Esophagus muscularis mucosa (tissue), 4 donors: ENCODE measurements at regions not wholly inside any gene's neighbourhood (a gene's known extent, or its start where the extent isn't known, plus 50 kb on each side); places are given as distances from the start of the nearest gene placed in this dataset.

ENCODE experiments used
- DNase-seq: peaks from one replicate; pipeline ENCODE4 v3.0.0-alpha.2; 2017; ENCODE audit errors: extremely low spot score
- H3K27ac ChIP-seq, 4 donors: fragments of 200-600 bp; sonication (generic); replicated peaks in 1 of 4; 1 replicate in 3 of 4; 2 replicates in 1 of 4; pipeline ENCODE4 v1.5.1; 2016 to 2019; ENCODE audit warnings: mild to moderate bottlenecking in 1 of 4
- H3K27me3 ChIP-seq, 4 donors: fragments of 200-600 bp; sonication (generic); one replicate each; pipeline versions ENCODE4 v1.5.1 to v1.6.0; 2016 to 2019
- H3K36me3 ChIP-seq, 4 donors: fragments of 200-600 bp; sonication (generic); one replicate each; pipeline ENCODE4 v1.5.1; 2016 to 2019
- H3K4me1 ChIP-seq, 4 donors: fragments of 200-600 bp; sonication (generic); one replicate each; pipeline ENCODE4 v1.5.1; 2016 to 2019
- H3K4me3 ChIP-seq, 4 donors: fragments of 200-600 bp; sonication (generic); 1 replicate in 2 of 4; 2 replicates in 2 of 4; pipeline ENCODE4 v1.5.1; 2016 to 2019; ENCODE audit warnings: mild to moderate bottlenecking in 4 of 4, moderate library complexity in 1 of 4
- H3K9me3 ChIP-seq, 4 donors: fragments of 200-600 bp; sonication (generic); 1 replicate in 3 of 4; 2 replicates in 1 of 4; pipeline ENCODE4 v1.5.1; 2016 to 2019
- CTCF ChIP-seq, 3 experiments: fragments of 200-600 bp in 2 of 3; fragments of 450-650 bp in 1 of 3; sonication (generic) in 2 of 3; IDR thresholded peaks; one replicate each; pipeline ENCODE4 v1.5.1; 2017 to 2019; ENCODE audit warnings: antibody characterized with exemption in 3 of 3, mild to moderate bottlenecking in 2 of 3, moderate library complexity in 1 of 3
- EP300 ChIP-seq: sonication (generic); formaldehyde crosslinking; IDR thresholded peaks from one replicate; pipeline ENCODE4 v1.6.1; 2017; ENCODE audit warnings: antibody characterized with exemption
- POLR2A ChIP-seq: fragments of 450-650 bp; IDR thresholded peaks from one replicate; pipeline ENCODE4 v1.6.1; 2017; ENCODE audit warnings: antibody characterized with exemption, moderate library complexity, mild to moderate bottlenecking, low read depth
- POLR2AphosphoS5 ChIP-seq, 2 donors: sonication (generic); formaldehyde crosslinking; IDR thresholded peaks; one replicate each; pipeline ENCODE4 v1.6.1; 2017; ENCODE audit warnings: antibody characterized with exemption in 2 of 2
- WGBS: methylation state at CpG from one replicate; pipeline ENCODE4 v1.1.5; 2018; 5-methylcytosine and 5-hydroxymethylcytosine counted together
- intact Hi-C: fragments of 100-400 bp; cut with DNase I; formaldehyde crosslinking; loops from one replicate; pipeline ENCODE4 v1.15.1; 2023

DNA sequence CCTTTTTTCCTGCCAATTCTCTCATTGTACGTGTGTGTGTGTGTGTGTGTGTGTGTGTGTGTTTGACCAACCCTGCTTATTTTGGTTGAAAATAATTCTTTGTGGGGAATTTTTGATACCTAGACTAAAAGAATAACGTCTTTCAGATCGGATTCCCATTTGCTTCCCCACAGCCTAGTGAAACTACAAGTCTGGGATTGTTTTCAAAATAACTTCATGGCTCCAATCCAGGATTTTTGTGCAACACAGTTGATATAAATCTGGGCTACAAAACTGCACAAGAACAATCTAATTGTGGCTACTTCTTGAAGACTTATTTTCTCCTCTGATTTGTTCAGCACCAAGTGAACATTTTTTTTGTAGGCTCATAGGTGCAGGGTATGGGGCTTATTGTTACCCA is 332.8 kb upstream of the MIR17HG start:
- H3K36me3 ChIP-seq = no peaks in the 10 kb centered on the region
- H3K27ac ChIP-seq = no peak overlapping the region
- H3K27me3 ChIP-seq = no peaks in the 10 kb centered on the region
- WGBS = 51% methylated on average over 3 of the region's 3 CpGs
- no peak overlapping the region for H3K4me3 ChIP-seq
- no peaks in the 10 kb centered on the region for H3K4me1 ChIP-seq
- intact Hi-C loops = no loop called here
- no peak for DNase-seq
- H3K9me3 ChIP-seq = no peaks in the 10 kb centered on the region
- no peak for TF ChIP-seq CTCF (IDR thresholded peaks at IDR 0.05)
- TF ChIP-seq POLR2A = no peak
- TF ChIP-seq EP300 = no peak
- no peak for TF ChIP-seq POLR2AphosphoS5 (IDR thresholded peaks at IDR 0.05)

DNA sequence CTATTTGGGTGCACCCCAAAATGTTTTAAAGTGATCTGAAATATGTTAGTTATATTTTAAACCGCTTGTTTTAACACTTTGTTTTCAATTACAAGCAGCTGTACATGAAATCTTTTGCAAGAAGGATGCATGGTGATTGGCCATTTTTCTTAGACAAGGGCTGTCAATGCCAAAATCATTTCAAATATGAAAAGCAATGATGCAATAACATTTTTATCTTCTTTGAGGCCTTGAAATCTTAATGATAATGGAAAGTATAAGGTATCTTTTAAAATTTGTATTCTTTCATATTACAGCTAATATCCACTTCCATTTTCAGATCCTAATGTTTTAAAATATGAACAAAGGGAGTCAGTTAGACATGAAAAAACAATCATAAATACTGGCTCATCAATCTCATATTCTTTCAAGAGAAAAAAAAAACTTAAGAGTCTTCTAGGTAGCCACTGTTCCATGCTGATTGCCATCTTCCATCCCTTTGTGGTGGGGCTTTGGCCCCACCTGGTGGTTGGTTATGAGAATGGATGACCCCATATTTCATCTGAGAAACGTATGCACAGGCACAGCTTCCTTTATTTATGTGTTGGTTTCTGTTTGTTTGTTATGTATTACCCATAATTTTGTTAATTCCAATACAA is 330.3 kb upstream of the MIR17HG start:
- Histone ChIP-seq H3K27me3 (no peaks in the 10 kb centered on the region), H3K27ac (no peak overlapping the region), H3K4me1 (no peaks in the 10 kb centered on the region), H3K36me3 (no peaks in the 10 kb centered on the region), H3K9me3 (no peaks in the 10 kb centered on the region), H3K4me3 (no peak overlapping the region)
- intact Hi-C loops = no loop called here
- TF ChIP-seq POLR2A = no peak
- TF ChIP-seq CTCF (IDR thresholded peaks at IDR 0.05) = peak; percentile 39 to 66 (median 56)
- no peak for TF ChIP-seq EP300
- DNase-seq = no peak
- 49% methylated on average over 2 of the region's 2 CpGs for WGBS

- H3K9me3 ChIP-seq = no peaks in the 10 kb centered on the region
- no peak for DNase-seq
- H3K4me1 ChIP-seq = no peaks in the 10 kb centered on the region
- H3K27ac ChIP-seq = no peak overlapping the region
- intact Hi-C loops = no loop called here
- WGBS = 75% methylated on average over 15 of the region's 15 CpGs
- no peak overlapping the region for H3K4me3 ChIP-seq
- no peaks in the 10 kb centered on the region for H3K36me3 ChIP-seq
- no peaks in the 10 kb centered on the region for H3K27me3 ChIP-seq
- TF ChIP-seq EP300 = no peak
- no peak for TF ChIP-seq CTCF (IDR thresholded peaks at IDR 0.05)
- no peak for TF ChIP-seq POLR2AphosphoS5 (IDR thresholded peaks at IDR 0.05)
- TF ChIP-seq POLR2A = no peak
Measured at GRCh38 chr13:91017669-91018053, 329.8 kb upstream of the MIR17HG start.

- no peak for TF ChIP-seq EP300
- no peak for TF ChIP-seq POLR2AphosphoS5 (IDR thresholded peaks at IDR 0.05)
- no peak for TF ChIP-seq CTCF (IDR thresholded peaks at IDR 0.05)
- no peak for TF ChIP-seq POLR2A
- H3K9me3 ChIP-seq = no peaks in the 10 kb centered on the region
- no peak for DNase-seq
- intact Hi-C loops = no loop called here
- H3K36me3 ChIP-seq = no peaks in the 10 kb centered on the region
- no peaks in the 10 kb centered on the region for H3K27me3 ChIP-seq
- H3K27ac ChIP-seq = no peak overlapping the region
- no peak overlapping the region for H3K4me3 ChIP-seq
- no peaks in the 10 kb centered on the region for H3K4me1 ChIP-seq
Measured at GRCh38 chr13:91020461-91021034, 326.9 kb upstream of the MIR17HG start.
